ENCODE measurements at regions not wholly inside any gene's neighbourhood (a gene's known extent, or its start where the extent isn't known, plus 50 kb on each side); places are given as distances from the start of the nearest gene placed in this dataset.

GRCh38 chr12:11559626-11560340 lies 89.7 kb upstream of the ETV6 start:
- DNase-seq, result no peak
- Histone ChIP-seq H3K9me3 (no peaks in the 10 kb centered on the region), H3K36me3 (no peaks in the 10 kb centered on the region), H3K4me3 (no peak overlapping the region), H3K4me1 (peaks cover 0 to 20% (median 5%) of the 10 kb centered on the region in 3 donors), H3K27ac (no peak overlapping the region), H3K27me3 (no peaks in the 10 kb centered on the region)
- TF ChIP-seq POLR2A (IDR thresholded peaks at IDR 0.05) (no peak), CTCF (IDR thresholded peaks at IDR 0.05) (no peak)
- intact Hi-C loops (cut with DNase I), result loop anchor here (10.0 kb wide), 1 partner anchor 475 kb away; no protein-coding TSS in a partner anchor
- 91 to 94% methylated on average over 3 of the region's 3 CpGs for WGBS, 2 donors

GRCh38 chr12:11561411-11561810 lies 88.1 kb upstream of the ETV6 start:
- Histone ChIP-seq H3K4me3 (no peak overlapping the region), H3K36me3 (no peaks in the 10 kb centered on the region), H3K27me3 (no peaks in the 10 kb centered on the region), H3K27ac (no peak overlapping the region), H3K9me3 (no peaks in the 10 kb centered on the region), H3K4me1 (peaks cover 0 to 7% (median 5%) of the 10 kb centered on the region in 3 donors)
- DNase-seq, result no peak
- TF ChIP-seq CTCF (IDR thresholded peaks at IDR 0.05) (no peak), POLR2A (IDR thresholded peaks at IDR 0.05) (no peak)
- intact Hi-C loops (cut with DNase I), result no loop called here

GRCh38 chr12:11563785-11564739 lies 85.4 kb upstream of the ETV6 start:
- Histone ChIP-seq H3K36me3 (no peaks in the 10 kb centered on the region), H3K4me1 (no peaks in the 10 kb centered on the region), H3K27me3 (no peaks in the 10 kb centered on the region), H3K27ac (no peak overlapping the region), H3K4me3 (no peak overlapping the region), H3K9me3 (no peaks in the 10 kb centered on the region)
- intact Hi-C loops (cut with DNase I), result no loop called here
- TF ChIP-seq CTCF (IDR thresholded peaks at IDR 0.05) (no peak), POLR2A (IDR thresholded peaks at IDR 0.05) (no peak)
- WGBS, 2 donors, result 87 to 88% methylated on average over 10 of the region's 10 CpGs
- DNase-seq, result no peak

- no peaks in the 10 kb centered on the region for H3K36me3 ChIP-seq
- TF ChIP-seq POLR2A (IDR thresholded peaks at IDR 0.05), result no peak
- TF ChIP-seq CTCF (IDR thresholded peaks at IDR 0.05), result no peak
These were observed 84.4 kb upstream of the ETV6 start for GRCh38 chr12:11564984-11565651.

More at GRCh38 chr12:11564984-11565651, 84.4 kb upstream of the ETV6 start:
- 83 to 92% methylated on average over 7 of the region's 7 CpGs for WGBS, 2 donors
- intact Hi-C loops (cut with DNase I), result no loop called here
- no peak overlapping the region for H3K4me3 ChIP-seq
- no peaks in the 10 kb centered on the region for H3K4me1 ChIP-seq
- no peaks in the 10 kb centered on the region for H3K27me3 ChIP-seq
- no peak for DNase-seq
- H3K27ac ChIP-seq, result no peak overlapping the region
- no peaks in the 10 kb centered on the region for H3K9me3 ChIP-seq

Data from esophagus squamous epithelium (tissue), 5 donors.